ENCODE measurements at regions not wholly inside any gene's neighbourhood (a gene's known extent, or its start where the extent isn't known, plus 50 kb on each side); places are given as distances from the start of the nearest gene placed in this dataset.
"Not testable (repeated sequence)": the region's sequence is repeated elsewhere in the genome, so short reads cannot be mapped to it uniquely, and the experiment has no call there.

DNA sequence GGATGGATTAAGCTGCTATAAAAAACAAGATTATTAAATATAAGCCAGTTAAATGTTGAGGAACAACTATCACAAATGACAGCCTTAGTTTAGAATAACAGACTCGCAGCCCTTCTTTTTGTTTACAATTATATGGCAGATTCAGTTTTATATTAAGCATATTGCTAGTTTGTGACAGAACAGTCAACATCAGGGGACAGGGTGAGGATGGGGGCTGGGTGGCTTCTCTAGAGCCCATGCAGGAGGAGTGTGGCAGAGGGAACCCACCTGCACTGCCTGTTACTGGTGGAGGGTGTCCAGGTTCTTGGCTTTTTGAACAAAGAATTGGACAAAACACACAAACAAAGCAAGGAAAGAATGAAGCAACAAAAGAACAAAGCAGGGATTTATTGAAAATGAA, 799.7 kb downstream of the PRIM2 start:
- TF ChIP-seq, protein P1, sequence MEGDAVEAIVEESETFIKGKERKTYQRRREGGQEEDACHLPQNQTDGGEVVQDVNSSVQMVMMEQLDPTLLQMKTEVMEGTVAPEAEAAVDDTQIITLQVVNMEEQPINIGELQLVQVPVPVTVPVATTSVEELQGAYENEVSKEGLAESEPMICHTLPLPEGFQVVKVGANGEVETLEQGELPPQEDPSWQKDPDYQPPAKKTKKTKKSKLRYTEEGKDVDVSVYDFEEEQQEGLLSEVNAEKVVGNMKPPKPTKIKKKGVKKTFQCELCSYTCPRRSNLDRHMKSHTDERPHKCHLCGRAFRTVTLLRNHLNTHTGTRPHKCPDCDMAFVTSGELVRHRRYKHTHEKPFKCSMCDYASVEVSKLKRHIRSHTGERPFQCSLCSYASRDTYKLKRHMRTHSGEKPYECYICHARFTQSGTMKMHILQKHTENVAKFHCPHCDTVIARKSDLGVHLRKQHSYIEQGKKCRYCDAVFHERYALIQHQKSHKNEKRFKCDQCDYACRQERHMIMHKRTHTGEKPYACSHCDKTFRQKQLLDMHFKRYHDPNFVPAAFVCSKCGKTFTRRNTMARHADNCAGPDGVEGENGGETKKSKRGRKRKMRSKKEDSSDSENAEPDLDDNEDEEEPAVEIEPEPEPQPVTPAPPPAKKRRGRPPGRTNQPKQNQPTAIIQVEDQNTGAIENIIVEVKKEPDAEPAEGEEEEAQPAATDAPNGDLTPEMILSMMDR (IDR thresholded peaks at IDR 0.05) = not testable (repeated sequence)
- TF ChIP-seq TEAD4 (IDR thresholded peaks at IDR 0.05; ENCODE audit: borderline replicate concordance, insufficient read depth); CHD2 (IDR thresholded peaks at IDR 0.05; ENCODE audit: low read length, partially characterized antibody); RXRA (IDR thresholded peaks at IDR 0.05; ENCODE audit: borderline replicate concordance, low read depth); TAF1 (IDR thresholded peaks at IDR 0.05; ENCODE audit: borderline replicate concordance, low read depth, low read length): not testable (repeated sequence)
- TF ChIP-seq, protein P2, sequence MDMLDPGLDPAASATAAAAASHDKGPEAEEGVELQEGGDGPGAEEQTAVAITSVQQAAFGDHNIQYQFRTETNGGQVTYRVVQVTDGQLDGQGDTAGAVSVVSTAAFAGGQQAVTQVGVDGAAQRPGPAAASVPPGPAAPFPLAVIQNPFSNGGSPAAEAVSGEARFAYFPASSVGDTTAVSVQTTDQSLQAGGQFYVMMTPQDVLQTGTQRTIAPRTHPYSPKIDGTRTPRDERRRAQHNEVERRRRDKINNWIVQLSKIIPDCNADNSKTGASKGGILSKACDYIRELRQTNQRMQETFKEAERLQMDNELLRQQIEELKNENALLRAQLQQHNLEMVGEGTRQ (IDR thresholded peaks at IDR 0.05; ENCODE audit: borderline replicate concordance, low read depth, low read length) = not testable (repeated sequence)
- TF ChIP-seq, protein P3, sequence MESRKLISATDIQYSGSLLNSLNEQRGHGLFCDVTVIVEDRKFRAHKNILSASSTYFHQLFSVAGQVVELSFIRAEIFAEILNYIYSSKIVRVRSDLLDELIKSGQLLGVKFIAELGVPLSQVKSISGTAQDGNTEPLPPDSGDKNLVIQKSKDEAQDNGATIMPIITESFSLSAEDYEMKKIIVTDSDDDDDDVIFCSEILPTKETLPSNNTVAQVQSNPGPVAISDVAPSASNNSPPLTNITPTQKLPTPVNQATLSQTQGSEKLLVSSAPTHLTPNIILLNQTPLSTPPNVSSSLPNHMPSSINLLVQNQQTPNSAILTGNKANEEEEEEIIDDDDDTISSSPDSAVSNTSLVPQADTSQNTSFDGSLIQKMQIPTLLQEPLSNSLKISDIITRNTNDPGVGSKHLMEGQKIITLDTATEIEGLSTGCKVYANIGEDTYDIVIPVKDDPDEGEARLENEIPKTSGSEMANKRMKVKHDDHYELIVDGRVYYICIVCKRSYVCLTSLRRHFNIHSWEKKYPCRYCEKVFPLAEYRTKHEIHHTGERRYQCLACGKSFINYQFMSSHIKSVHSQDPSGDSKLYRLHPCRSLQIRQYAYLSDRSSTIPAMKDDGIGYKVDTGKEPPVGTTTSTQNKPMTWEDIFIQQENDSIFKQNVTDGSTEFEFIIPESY (IDR thresholded peaks at IDR 0.05; ENCODE audit: borderline replicate concordance, low read depth) = not testable (repeated sequence)

Measured in SK-N-SH (cell line).